GM21786 (cell line): ENCODE measurements at regions not wholly inside any gene's neighbourhood (a gene's known extent, or its start where the extent isn't known, plus 50 kb on each side); places are given as distances from the start of the nearest gene placed in this dataset.

ENCODE experiments used
- ATAC-seq: cut with Tn5 transposase; IDR thresholded peaks from one replicate; pipeline ENCODE4 v1.9.1; 2021; ENCODE audit not compliant: unreplicated experiment

DNA sequence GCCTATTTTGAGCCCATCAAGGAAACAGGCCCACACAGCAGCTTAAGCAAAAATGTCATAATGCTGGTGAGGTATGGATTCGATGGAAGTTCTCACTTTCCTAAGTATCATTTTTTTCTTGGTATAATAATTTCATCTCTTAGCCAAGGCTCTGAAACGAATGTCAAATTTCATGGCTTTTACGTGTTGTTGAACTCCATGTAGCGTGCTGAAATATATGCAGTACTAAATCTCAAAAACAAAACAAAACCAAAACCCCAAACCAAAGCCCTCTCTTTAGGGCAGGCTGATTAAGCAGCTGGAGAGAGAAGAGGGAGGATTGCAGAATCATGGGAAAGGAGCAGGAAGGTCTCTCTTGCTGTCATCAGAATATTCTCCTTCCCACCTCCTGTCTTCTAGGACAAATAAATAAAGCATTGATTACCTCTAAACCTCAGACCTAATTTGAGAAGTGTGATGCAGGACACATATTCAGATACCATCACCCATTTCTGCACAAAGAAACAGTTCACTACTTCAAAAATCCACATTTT lies 58.3 kb downstream of the TMEM174 start:
- no peak for ATAC-seq

DNA sequence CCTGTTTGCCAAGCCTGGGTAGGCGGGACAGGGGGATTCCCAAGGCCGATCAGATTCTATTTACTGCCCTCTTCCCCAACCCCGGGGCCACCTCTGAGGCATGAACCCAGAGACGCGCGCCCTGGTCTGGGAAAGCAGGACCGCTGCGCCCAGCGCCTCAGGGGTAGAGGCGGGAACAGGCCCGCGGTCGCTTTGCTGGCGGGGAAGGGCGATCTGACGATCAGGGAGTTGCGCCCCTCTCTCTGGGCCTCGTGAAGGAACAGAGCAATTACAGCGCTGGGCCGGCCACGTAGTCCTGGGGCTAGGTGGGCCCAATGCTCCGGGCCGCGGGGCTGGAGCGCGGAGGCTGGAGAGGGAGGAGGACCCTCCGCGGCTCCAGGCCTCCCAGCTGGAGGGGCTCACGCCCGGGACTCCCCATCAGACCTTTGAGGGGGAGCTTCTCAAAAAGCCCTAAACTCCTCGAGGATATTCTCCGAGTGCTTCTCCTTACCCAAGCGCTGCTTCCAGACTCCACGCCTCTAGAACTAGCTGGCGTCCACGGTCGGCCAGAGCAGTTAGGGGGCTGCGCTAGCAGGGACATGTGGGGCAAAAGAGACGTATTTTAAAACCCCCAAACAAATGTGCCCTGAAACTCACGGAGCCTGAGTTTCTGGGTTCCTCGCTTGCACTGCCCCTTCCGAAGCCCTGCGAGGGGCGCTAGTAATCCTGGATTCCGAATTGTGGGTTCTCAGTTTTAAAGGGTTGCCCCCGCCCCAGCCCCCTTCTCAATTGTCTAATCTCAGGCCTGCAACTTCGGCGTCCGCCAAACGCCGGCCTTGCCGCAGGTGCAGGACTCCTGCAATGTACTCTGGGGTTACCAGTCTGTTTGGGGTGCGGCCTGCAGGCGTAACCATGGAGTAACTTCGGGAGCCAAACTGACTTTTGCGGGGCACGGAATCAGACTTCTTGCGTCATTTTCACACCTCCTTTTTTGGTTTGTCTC lies 57.6 kb downstream of the TMEM174 start:
- no peak for ATAC-seq

DNA sequence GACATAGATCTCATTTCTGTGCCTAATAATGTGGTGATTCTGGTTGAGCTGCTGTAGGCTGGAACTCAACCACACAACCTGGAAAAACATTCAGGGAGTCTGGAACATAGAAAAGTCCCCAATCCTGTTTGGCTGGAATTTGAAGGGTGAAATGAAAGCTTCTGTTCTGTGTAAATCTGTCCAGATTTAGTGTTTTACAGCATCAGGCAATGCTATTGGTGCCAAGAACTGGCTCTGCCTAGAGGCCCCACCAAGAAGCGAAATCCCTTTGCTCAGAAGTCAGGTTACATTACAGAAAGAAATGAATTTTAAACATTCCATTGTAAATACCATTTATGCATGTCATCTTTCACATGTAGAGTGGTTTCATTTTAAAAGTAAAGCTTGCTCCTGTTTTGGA lies 56.3 kb downstream of the TMEM174 start:
- ATAC-seq = no peak

DNA sequence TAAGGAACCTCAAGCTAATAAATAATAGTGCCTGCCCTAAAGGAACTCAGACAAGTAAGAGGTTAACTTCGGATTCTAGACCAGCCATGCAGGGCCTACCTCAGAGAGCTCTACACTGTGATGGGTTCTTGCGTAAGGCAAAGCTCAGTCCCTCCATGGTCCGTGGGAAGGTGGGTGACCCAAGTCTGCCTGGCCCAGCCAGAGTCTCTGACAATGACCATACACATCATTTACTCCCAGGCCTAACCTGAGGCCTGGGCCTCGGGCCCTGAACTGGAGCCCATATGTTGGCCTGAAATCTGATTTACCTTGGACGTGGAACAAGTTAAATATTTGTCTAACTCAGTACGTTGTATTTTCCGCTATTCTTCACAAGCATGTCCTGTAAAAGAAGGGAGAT lies 55.1 kb downstream of the TMEM174 start:
- no peak for ATAC-seq
